ENCODE measurements at regions not wholly inside any gene's neighbourhood (a gene's known extent, or its start where the extent isn't known, plus 50 kb on each side); places are given as distances from the start of the nearest gene placed in this dataset.

GRCh38 chr3:154987846-154988245 is 92.3 kb upstream of the MME start:
- Mint-ChIP-seq H3K27me3 (no peaks in the 10 kb centered on the region), H3K36me3 (no peaks in the 10 kb centered on the region), H3K4me3 (no peak overlapping the region), H3K27ac (no peak overlapping the region), H3K9me3 (no peaks in the 10 kb centered on the region), H3K4me1 (no peaks in the 10 kb centered on the region)

- H3K9me3 Mint-ChIP-seq = no peaks in the 10 kb centered on the region
- no peak overlapping the region for H3K27ac Mint-ChIP-seq
- H3K27me3 Mint-ChIP-seq = peaks cover 2% of the 10 kb centered on the region
- H3K36me3 Mint-ChIP-seq = no peaks in the 10 kb centered on the region
- no peak overlapping the region for H3K4me3 Mint-ChIP-seq
- no peaks in the 10 kb centered on the region for H3K4me1 Mint-ChIP-seq
Observed at GRCh38 chr3:154981664-154982063, 98.5 kb upstream of the MME start.

GRCh38 chr3:154981201-154981600 is 98.9 kb upstream of the MME start:
- no peaks in the 10 kb centered on the region for H3K9me3 Mint-ChIP-seq
- H3K27me3 Mint-ChIP-seq = peaks cover 2% of the 10 kb centered on the region
- no peaks in the 10 kb centered on the region for H3K36me3 Mint-ChIP-seq
- no peak overlapping the region for H3K27ac Mint-ChIP-seq
- H3K4me3 Mint-ChIP-seq = no peak overlapping the region
- no peaks in the 10 kb centered on the region for H3K4me1 Mint-ChIP-seq

GRCh38 chr3:154979331-154979730 is 100.8 kb upstream of the MME start:
- Mint-ChIP-seq H3K27me3 (peaks cover 2% of the 10 kb centered on the region), H3K27ac (no peak overlapping the region), H3K9me3 (no peaks in the 10 kb centered on the region), H3K36me3 (no peaks in the 10 kb centered on the region), H3K4me3 (no peak overlapping the region), H3K4me1 (no peaks in the 10 kb centered on the region)

- Mint-ChIP-seq H3K27ac (no peak overlapping the region), H3K4me1 (no peaks in the 10 kb centered on the region), H3K27me3 (peaks cover 2% of the 10 kb centered on the region), H3K9me3 (no peaks in the 10 kb centered on the region), H3K4me3 (no peak overlapping the region), H3K36me3 (no peaks in the 10 kb centered on the region)
Observed at GRCh38 chr3:154977666-154978065, 102.5 kb upstream of the MME start.

- H3K4me1 Mint-ChIP-seq = no peaks in the 10 kb centered on the region
- H3K27me3 Mint-ChIP-seq = peaks cover 2% of the 10 kb centered on the region
- no peaks in the 10 kb centered on the region for H3K36me3 Mint-ChIP-seq
- no peaks in the 10 kb centered on the region for H3K9me3 Mint-ChIP-seq
- H3K27ac Mint-ChIP-seq = no peak overlapping the region
- no peak overlapping the region for H3K4me3 Mint-ChIP-seq
Observed at GRCh38 chr3:154976072-154976983, 103.8 kb upstream of the MME start.

GRCh38 chr3:154973851-154974250 is 106.3 kb upstream of the MME start:
- Mint-ChIP-seq H3K9me3 (no peaks in the 10 kb centered on the region), H3K4me3 (no peak overlapping the region), H3K4me1 (no peaks in the 10 kb centered on the region), H3K27me3 (no peaks in the 10 kb centered on the region), H3K27ac (no peak overlapping the region), H3K36me3 (no peaks in the 10 kb centered on the region)

- Mint-ChIP-seq H3K4me3 (no peak overlapping the region), H3K36me3 (no peaks in the 10 kb centered on the region), H3K27me3 (no peaks in the 10 kb centered on the region), H3K9me3 (no peaks in the 10 kb centered on the region), H3K4me1 (no peaks in the 10 kb centered on the region), H3K27ac (no peak overlapping the region)
Observed at GRCh38 chr3:154972951-154973350, 107.2 kb upstream of the MME start.

GRCh38 chr3:154971771-154972326 is 108.3 kb upstream of the MME start:
- Mint-ChIP-seq H3K27me3 (no peaks in the 10 kb centered on the region), H3K4me1 (no peaks in the 10 kb centered on the region), H3K4me3 (no peak overlapping the region), H3K36me3 (no peaks in the 10 kb centered on the region), H3K9me3 (no peaks in the 10 kb centered on the region), H3K27ac (no peak overlapping the region)

- Mint-ChIP-seq H3K36me3 (no peaks in the 10 kb centered on the region), H3K4me3 (no peak overlapping the region), H3K4me1 (no peaks in the 10 kb centered on the region), H3K27ac (no peak overlapping the region), H3K27me3 (no peaks in the 10 kb centered on the region), H3K9me3 (no peaks in the 10 kb centered on the region)
Observed at GRCh38 chr3:154971341-154971740, 108.8 kb upstream of the MME start.

GRCh38 chr3:154970797-154971196 is 109.3 kb upstream of the MME start:
- no peaks in the 10 kb centered on the region for H3K36me3 Mint-ChIP-seq
- no peak overlapping the region for H3K4me3 Mint-ChIP-seq
- no peaks in the 10 kb centered on the region for H3K27me3 Mint-ChIP-seq
- H3K4me1 Mint-ChIP-seq = no peaks in the 10 kb centered on the region
- no peak overlapping the region for H3K27ac Mint-ChIP-seq
- no peaks in the 10 kb centered on the region for H3K9me3 Mint-ChIP-seq

- Mint-ChIP-seq H3K4me3 (no peak overlapping the region), H3K4me1 (no peaks in the 10 kb centered on the region), H3K27ac (no peak overlapping the region), H3K27me3 (no peaks in the 10 kb centered on the region), H3K36me3 (no peaks in the 10 kb centered on the region), H3K9me3 (no peaks in the 10 kb centered on the region)
Observed at GRCh38 chr3:154969366-154969765, 110.8 kb upstream of the MME start.

- Mint-ChIP-seq H3K27me3 (no peaks in the 10 kb centered on the region), H3K27ac (no peak overlapping the region), H3K4me3 (no peak overlapping the region), H3K4me1 (no peaks in the 10 kb centered on the region), H3K36me3 (no peaks in the 10 kb centered on the region), H3K9me3 (no peaks in the 10 kb centered on the region)
Observed at GRCh38 chr3:154967090-154967489, 113.0 kb upstream of the MME start.

GRCh38 chr3:154956815-154957214 is 123.3 kb upstream of the MME start:
- H3K4me1 Mint-ChIP-seq = no peaks in the 10 kb centered on the region
- H3K9me3 Mint-ChIP-seq = peaks cover 4% of the 10 kb centered on the region
- H3K4me3 Mint-ChIP-seq = no peak overlapping the region
- no peaks in the 10 kb centered on the region for H3K36me3 Mint-ChIP-seq
- no peak overlapping the region for H3K27ac Mint-ChIP-seq
- no peaks in the 10 kb centered on the region for H3K27me3 Mint-ChIP-seq

- no peaks in the 10 kb centered on the region for H3K27me3 Mint-ChIP-seq
- peaks cover 10% of the 10 kb centered on the region for H3K9me3 Mint-ChIP-seq
- no peaks in the 10 kb centered on the region for H3K36me3 Mint-ChIP-seq
- no peaks in the 10 kb centered on the region for H3K4me1 Mint-ChIP-seq
- no peak overlapping the region for H3K27ac Mint-ChIP-seq
- no peak overlapping the region for H3K4me3 Mint-ChIP-seq
Observed at GRCh38 chr3:154955907-154956533, 124.1 kb upstream of the MME start.

- Mint-ChIP-seq H3K4me3 (no peak overlapping the region), H3K9me3 (peaks cover 10% of the 10 kb centered on the region), H3K27ac (no peak overlapping the region), H3K4me1 (no peaks in the 10 kb centered on the region), H3K36me3 (no peaks in the 10 kb centered on the region), H3K27me3 (no peaks in the 10 kb centered on the region)
Observed at GRCh38 chr3:154954757-154955156, 125.4 kb upstream of the MME start.
